CD4-positive, CD25-positive, alpha-beta regulatory T cell (primary cell): ENCODE measurements at regions not wholly inside any gene's neighbourhood (a gene's known extent, or its start where the extent isn't known, plus 50 kb on each side); places are given as distances from the start of the nearest gene placed in this dataset.
"Not testable (repeated sequence)": the region's sequence is repeated elsewhere in the genome, so short reads cannot be mapped to it uniquely, and the experiment has no call there.

Source experiments
- ATAC-seq, 2 donors: fragments of 150-1000 bp; cut with Tn5 transposase; one replicate each; pipeline ENCODE4 v1.10.0; 2021; ENCODE audit warnings: low read depth in 2 of 2, moderate number of reproducible peaks in 2 of 2, moderate library complexity in 1 of 2
- DNase-seq, 3 donors: peaks; one replicate each; pipeline versions ENCODE4 v3.0.0 to v3.0.0-alpha.2; 2012 to 2022; ENCODE audit warnings: mixed read lengths in 1 of 3
- H3K27ac ChIP-seq: one replicate; pipeline ENCODE4 v1.7.0; 2013; ENCODE audit warnings: mild to moderate bottlenecking, low read length; ENCODE audit not compliant: insufficient read depth, poor library complexity, severe bottlenecking
- H3K27me3 ChIP-seq: one replicate; pipeline ENCODE4 v1.7.0; 2013; ENCODE audit warnings: low read length; ENCODE audit not compliant: control insufficient read depth, insufficient read depth
- H3K36me3 ChIP-seq: one replicate; pipeline ENCODE4 v1.7.0; 2013; ENCODE audit warnings: mild to moderate bottlenecking, low read length, moderate library complexity; ENCODE audit not compliant: control insufficient read depth, insufficient read depth
- H3K4me1 ChIP-seq: 2 replicates; pipeline ENCODE4 v1.7.0; 2013; ENCODE audit warnings: mild to moderate bottlenecking, low read length; ENCODE audit not compliant: insufficient read depth, control insufficient read depth, poor library complexity, severe bottlenecking
- H3K4me3 ChIP-seq: one replicate; pipeline ENCODE4 v1.7.0; 2013; ENCODE audit warnings: low read depth, mild to moderate bottlenecking, low read length, moderate library complexity
- H3K9me3 ChIP-seq, 2 experiments: 1 replicate in 1 of 2; 2 replicates in 1 of 2; pipeline ENCODE4 v1.7.0; 2013; ENCODE audit warnings: low read length in 2 of 2, mild to moderate bottlenecking in 1 of 2, moderate library complexity in 1 of 2; ENCODE audit not compliant: control insufficient read depth in 2 of 2
- H3K27ac Mint-ChIP-seq, 3 donors: one replicate each; pipeline ENCODE4 v1.8.0; 2020 to 2022; ENCODE audit warnings: mild to moderate bottlenecking in 3 of 3, mixed read lengths in 3 of 3, moderate library complexity in 2 of 3
- H3K27me3 Mint-ChIP-seq: one replicate; pipeline ENCODE4 v1.8.0; 2022; ENCODE audit warnings: mild to moderate bottlenecking, mixed read lengths
- H3K36me3 Mint-ChIP-seq: one replicate; pipeline ENCODE4 v1.8.0; 2020; ENCODE audit warnings: mixed read lengths
- H3K4me1 Mint-ChIP-seq, 4 donors: one replicate each; pipeline ENCODE4 v1.8.0; 2020 to 2022; ENCODE audit warnings: mixed read lengths in 4 of 4, mild to moderate bottlenecking in 1 of 4
- H3K4me3 Mint-ChIP-seq, 4 donors: one replicate each; pipeline ENCODE4 v1.8.0; 2020 to 2022; ENCODE audit warnings: mild to moderate bottlenecking in 4 of 4, mixed read lengths in 4 of 4, moderate library complexity in 3 of 4
- H3K9me3 Mint-ChIP-seq, 7 donors: one replicate each; pipeline ENCODE4 v1.8.0; 2020 to 2022; ENCODE audit warnings: mixed read lengths in 7 of 7, mild to moderate bottlenecking in 3 of 7, moderate library complexity in 2 of 7

GRCh38 chr10:6704896-6705295 lies 124.8 kb upstream of the PRKCQ start:
- no peaks in the 10 kb centered on the region for H3K36me3 ChIP-seq
- H3K4me1 ChIP-seq: no peaks in the 10 kb centered on the region
- H3K27ac ChIP-seq: no peak overlapping the region
- peaks cover 26% of the 10 kb centered on the region for H3K27me3 ChIP-seq
- H3K9me3 Mint-ChIP-seq: no peaks in the 10 kb centered on the region
- H3K36me3 Mint-ChIP-seq: no peaks in the 10 kb centered on the region
- DNase-seq: no peak
- peaks cover 44% of the 10 kb centered on the region for H3K27me3 Mint-ChIP-seq
- no peak overlapping the region for H3K4me3 Mint-ChIP-seq
- H3K4me3 ChIP-seq: no peak overlapping the region
- no peaks in the 10 kb centered on the region for H3K4me1 Mint-ChIP-seq
- ATAC-seq: no peak
- H3K9me3 ChIP-seq: no peaks in the 10 kb centered on the region
- no peak overlapping the region for H3K27ac Mint-ChIP-seq

GRCh38 chr10:6702833-6703232 lies 122.8 kb upstream of the PRKCQ start:
- H3K4me3 Mint-ChIP-seq, H3K4me3 ChIP-seq, H3K27ac ChIP-seq, H3K36me3 ChIP-seq, H3K4me1 Mint-ChIP-seq, DNase-seq, H3K36me3 Mint-ChIP-seq, H3K27ac Mint-ChIP-seq, H3K9me3 ChIP-seq, ATAC-seq, H3K4me1 ChIP-seq, H3K9me3 Mint-ChIP-seq: not testable (repeated sequence)
- H3K27me3 Mint-ChIP-seq: peaks cover 25% of the 10 kb centered on the region
- H3K27me3 ChIP-seq: peaks cover 18% of the 10 kb centered on the region

- Mint-ChIP-seq H3K4me1 (no peaks in the 10 kb centered on the region), H3K27me3 (peaks cover 20% of the 10 kb centered on the region), H3K9me3 (no peaks in the 10 kb centered on the region), H3K4me3 (no peak overlapping the region), H3K27ac (no peak overlapping the region), H3K36me3 (no peaks in the 10 kb centered on the region)
- Histone ChIP-seq H3K4me3 (no peak overlapping the region), H3K4me1 (no peaks in the 10 kb centered on the region), H3K36me3 (no peaks in the 10 kb centered on the region), H3K27me3 (peaks cover 11% of the 10 kb centered on the region), H3K27ac (no peak overlapping the region), H3K9me3 (no peaks in the 10 kb centered on the region)
- ATAC-seq: no peak
- DNase-seq: no peak
Measured at GRCh38 chr10:6702030-6702429, 122.0 kb upstream of the PRKCQ start.

GRCh38 chr10:6701289-6701688 lies 121.2 kb upstream of the PRKCQ start:
- no peaks in the 10 kb centered on the region for H3K36me3 ChIP-seq
- DNase-seq (peak in 1 of 3 donors; percentile 23), ATAC-seq (no peak)
- H3K4me3 ChIP-seq: no peak overlapping the region
- H3K9me3 ChIP-seq: no peaks in the 10 kb centered on the region
- no peak overlapping the region for H3K27ac Mint-ChIP-seq
- H3K4me3 Mint-ChIP-seq: no peak overlapping the region
- H3K4me1 ChIP-seq: no peaks in the 10 kb centered on the region
- H3K27ac ChIP-seq: no peak overlapping the region
- peaks cover 7% of the 10 kb centered on the region for H3K27me3 ChIP-seq
- H3K4me1 Mint-ChIP-seq: no peaks in the 10 kb centered on the region
- no peaks in the 10 kb centered on the region for H3K36me3 Mint-ChIP-seq
- H3K27me3 Mint-ChIP-seq: peaks cover 19% of the 10 kb centered on the region
- no peaks in the 10 kb centered on the region for H3K9me3 Mint-ChIP-seq

GRCh38 chr10:6700066-6700465 lies 120.0 kb upstream of the PRKCQ start:
- Histone ChIP-seq H3K4me3 (no peak overlapping the region), H3K27me3 (peaks cover 5% of the 10 kb centered on the region), H3K36me3 (no peaks in the 10 kb centered on the region), H3K9me3 (no peaks in the 10 kb centered on the region), H3K27ac (no peak overlapping the region), H3K4me1 (no peaks in the 10 kb centered on the region)
- ATAC-seq: no peak
- no peak for DNase-seq
- Mint-ChIP-seq H3K4me3 (no peak overlapping the region), H3K4me1 (no peaks in the 10 kb centered on the region), H3K27me3 (peaks cover 10% of the 10 kb centered on the region), H3K27ac (no peak overlapping the region), H3K36me3 (no peaks in the 10 kb centered on the region), H3K9me3 (no peaks in the 10 kb centered on the region)

- no peak overlapping the region for H3K4me3 Mint-ChIP-seq
- H3K4me1 Mint-ChIP-seq: no peaks in the 10 kb centered on the region
- no peaks in the 10 kb centered on the region for H3K36me3 Mint-ChIP-seq
- Histone ChIP-seq H3K27ac (no peak overlapping the region), H3K4me1 (no peaks in the 10 kb centered on the region), H3K27me3 (peaks cover 11% of the 10 kb centered on the region), H3K9me3 (no peaks in the 10 kb centered on the region), H3K4me3 (no peak overlapping the region), H3K36me3 (no peaks in the 10 kb centered on the region)
- no peak for ATAC-seq
- peaks cover 12% of the 10 kb centered on the region for H3K27me3 Mint-ChIP-seq
- H3K9me3 Mint-ChIP-seq: no peaks in the 10 kb centered on the region
- DNase-seq: no peak
- no peak overlapping the region for H3K27ac Mint-ChIP-seq
Measured at GRCh38 chr10:6699336-6699735, 119.3 kb upstream of the PRKCQ start.

GRCh38 chr10:6695519-6695918 lies 115.4 kb upstream of the PRKCQ start:
- Mint-ChIP-seq H3K9me3 (no peaks in the 10 kb centered on the region), H3K4me1 (no peaks in the 10 kb centered on the region), H3K27ac (no peak overlapping the region), H3K36me3 (no peaks in the 10 kb centered on the region), H3K4me3 (no peak overlapping the region), H3K27me3 (peaks cover 18% of the 10 kb centered on the region)
- no peaks in the 10 kb centered on the region for H3K4me1 ChIP-seq
- no peak overlapping the region for H3K27ac ChIP-seq
- no peaks in the 10 kb centered on the region for H3K9me3 ChIP-seq
- peaks cover 11% of the 10 kb centered on the region for H3K27me3 ChIP-seq
- ATAC-seq (no peak), DNase-seq (no peak)
- no peak overlapping the region for H3K4me3 ChIP-seq
- no peaks in the 10 kb centered on the region for H3K36me3 ChIP-seq

- Mint-ChIP-seq H3K4me3 (no peak overlapping the region), H3K27ac (no peak overlapping the region), H3K36me3 (no peaks in the 10 kb centered on the region), H3K9me3 (no peaks in the 10 kb centered on the region), H3K27me3 (peaks cover 18% of the 10 kb centered on the region), H3K4me1 (no peaks in the 10 kb centered on the region)
- Histone ChIP-seq H3K4me1 (no peaks in the 10 kb centered on the region), H3K27ac (no peak overlapping the region), H3K9me3 (no peaks in the 10 kb centered on the region), H3K36me3 (no peaks in the 10 kb centered on the region), H3K4me3 (no peak overlapping the region), H3K27me3 (peaks cover 11% of the 10 kb centered on the region)
- DNase-seq (no peak), ATAC-seq (no peak)
Measured at GRCh38 chr10:6694447-6695140, 114.5 kb upstream of the PRKCQ start.
